Lower leg skin (tissue), 3 donors: ENCODE measurements at regions not wholly inside any gene's neighbourhood (a gene's known extent, or its start where the extent isn't known, plus 50 kb on each side); places are given as distances from the start of the nearest gene placed in this dataset.

Experiments
- POLR2A ChIP-seq, 2 donors: fragments of 450-650 bp; IDR thresholded peaks; one replicate each; pipeline ENCODE4 v1.6.1; 2016 to 2017; ENCODE audit warnings: antibody characterized with exemption in 2 of 2, mild to moderate bottlenecking in 1 of 2, moderate library complexity in 1 of 2
- TF ChIP-seq, protein P1 (sequence below), 3 donors: fragments of 450-650 bp; IDR thresholded peaks; one replicate each; pipeline ENCODE4 v1.5.1; 2016; ENCODE audit warnings: antibody characterized with exemption in 3 of 3, mild to moderate bottlenecking in 3 of 3, moderate library complexity in 2 of 3

DNA sequence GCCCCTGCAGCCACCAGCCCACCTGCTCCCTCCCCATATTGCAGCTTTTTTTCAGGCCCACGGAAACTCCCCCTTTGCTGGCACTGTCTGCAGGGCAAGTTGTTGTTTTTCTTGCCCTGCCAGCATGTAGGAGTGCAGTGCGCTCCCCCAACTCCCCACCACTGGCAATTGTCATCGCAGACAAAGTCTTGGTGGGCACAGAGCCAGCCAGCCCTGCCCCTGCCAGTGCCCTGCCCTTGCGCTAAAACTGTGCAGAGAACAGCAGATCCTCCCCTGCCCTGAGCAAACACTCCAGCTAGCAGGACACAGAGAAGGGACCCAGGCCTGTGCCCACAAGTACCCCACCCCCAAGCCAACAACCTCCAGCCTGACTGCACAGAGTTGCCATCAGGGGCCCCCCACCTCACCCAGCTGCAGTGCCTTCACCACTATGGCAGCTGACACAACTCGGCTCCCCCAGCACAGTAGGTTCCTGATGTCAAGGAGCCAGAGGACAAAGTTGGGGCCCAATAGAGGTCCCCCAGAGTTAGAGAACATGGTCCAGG lies 158.1 kb upstream of the ARHGAP42 start:
- TF ChIP-seq, protein P1, sequence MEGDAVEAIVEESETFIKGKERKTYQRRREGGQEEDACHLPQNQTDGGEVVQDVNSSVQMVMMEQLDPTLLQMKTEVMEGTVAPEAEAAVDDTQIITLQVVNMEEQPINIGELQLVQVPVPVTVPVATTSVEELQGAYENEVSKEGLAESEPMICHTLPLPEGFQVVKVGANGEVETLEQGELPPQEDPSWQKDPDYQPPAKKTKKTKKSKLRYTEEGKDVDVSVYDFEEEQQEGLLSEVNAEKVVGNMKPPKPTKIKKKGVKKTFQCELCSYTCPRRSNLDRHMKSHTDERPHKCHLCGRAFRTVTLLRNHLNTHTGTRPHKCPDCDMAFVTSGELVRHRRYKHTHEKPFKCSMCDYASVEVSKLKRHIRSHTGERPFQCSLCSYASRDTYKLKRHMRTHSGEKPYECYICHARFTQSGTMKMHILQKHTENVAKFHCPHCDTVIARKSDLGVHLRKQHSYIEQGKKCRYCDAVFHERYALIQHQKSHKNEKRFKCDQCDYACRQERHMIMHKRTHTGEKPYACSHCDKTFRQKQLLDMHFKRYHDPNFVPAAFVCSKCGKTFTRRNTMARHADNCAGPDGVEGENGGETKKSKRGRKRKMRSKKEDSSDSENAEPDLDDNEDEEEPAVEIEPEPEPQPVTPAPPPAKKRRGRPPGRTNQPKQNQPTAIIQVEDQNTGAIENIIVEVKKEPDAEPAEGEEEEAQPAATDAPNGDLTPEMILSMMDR (IDR thresholded peaks at IDR 0.05): no peak
- TF ChIP-seq POLR2A (IDR thresholded peaks at IDR 0.05): no peak
